ENCODE measurements at regions not wholly inside any gene's neighbourhood (a gene's known extent, or its start where the extent isn't known, plus 50 kb on each side); places are given as distances from the start of the nearest gene placed in this dataset.

DNA sequence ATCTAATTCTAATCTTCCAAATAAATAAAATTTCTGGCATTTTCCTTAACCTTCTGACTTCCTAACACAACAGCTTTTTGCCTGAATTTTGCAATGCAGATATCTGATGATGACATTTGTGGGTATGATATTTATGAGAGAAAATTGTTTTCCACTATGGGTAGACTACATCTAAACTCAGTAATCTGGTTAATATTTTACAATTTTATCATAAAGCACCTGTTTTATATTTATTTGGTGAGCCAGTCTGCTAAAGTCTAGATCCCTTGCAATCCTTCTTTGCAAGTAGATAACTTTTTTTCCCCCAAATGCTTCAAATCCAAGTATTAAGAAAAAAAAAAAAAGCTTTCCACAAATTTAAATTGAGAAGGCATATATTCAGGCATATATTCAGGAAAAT, 246.2 kb upstream of the DAB2 start:
- no peak overlapping the region for H3K4me3 ChIP-seq (ENCODE audit: low read depth, low read length)
- in situ Hi-C loops (cut with HindIII; ENCODE audit: low sequenced_read_pairs): no loop called here
- no peak for DNase-seq (ENCODE audit: low read depth)
- TF ChIP-seq, protein P1, sequence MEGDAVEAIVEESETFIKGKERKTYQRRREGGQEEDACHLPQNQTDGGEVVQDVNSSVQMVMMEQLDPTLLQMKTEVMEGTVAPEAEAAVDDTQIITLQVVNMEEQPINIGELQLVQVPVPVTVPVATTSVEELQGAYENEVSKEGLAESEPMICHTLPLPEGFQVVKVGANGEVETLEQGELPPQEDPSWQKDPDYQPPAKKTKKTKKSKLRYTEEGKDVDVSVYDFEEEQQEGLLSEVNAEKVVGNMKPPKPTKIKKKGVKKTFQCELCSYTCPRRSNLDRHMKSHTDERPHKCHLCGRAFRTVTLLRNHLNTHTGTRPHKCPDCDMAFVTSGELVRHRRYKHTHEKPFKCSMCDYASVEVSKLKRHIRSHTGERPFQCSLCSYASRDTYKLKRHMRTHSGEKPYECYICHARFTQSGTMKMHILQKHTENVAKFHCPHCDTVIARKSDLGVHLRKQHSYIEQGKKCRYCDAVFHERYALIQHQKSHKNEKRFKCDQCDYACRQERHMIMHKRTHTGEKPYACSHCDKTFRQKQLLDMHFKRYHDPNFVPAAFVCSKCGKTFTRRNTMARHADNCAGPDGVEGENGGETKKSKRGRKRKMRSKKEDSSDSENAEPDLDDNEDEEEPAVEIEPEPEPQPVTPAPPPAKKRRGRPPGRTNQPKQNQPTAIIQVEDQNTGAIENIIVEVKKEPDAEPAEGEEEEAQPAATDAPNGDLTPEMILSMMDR (IDR thresholded peaks at IDR 0.05; ENCODE audit: low read depth, low read length, missing control alignments): no peak

DNA sequence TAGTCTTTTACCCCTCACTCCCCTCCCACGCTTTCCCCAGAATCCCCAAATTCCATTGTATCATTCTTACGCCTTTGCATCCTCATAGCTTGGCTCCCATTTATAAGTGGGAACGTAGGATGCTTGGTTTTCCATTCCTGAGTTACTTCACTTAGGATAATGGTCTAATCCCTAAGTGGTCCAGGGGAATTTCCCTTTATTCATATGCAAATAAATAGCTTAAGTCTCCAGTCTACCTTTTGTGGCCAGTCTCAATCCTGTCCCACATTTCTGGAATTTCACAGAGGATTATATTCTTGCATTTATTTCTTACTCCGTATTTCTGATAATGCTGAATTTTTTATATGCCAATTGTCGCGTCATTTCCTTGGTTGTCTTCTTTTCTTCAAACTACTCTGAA, 245.6 kb upstream of the DAB2 start:
- no peak overlapping the region for H3K4me3 ChIP-seq (ENCODE audit: low read depth, low read length)
- TF ChIP-seq, protein P1 (IDR thresholded peaks at IDR 0.05; ENCODE audit: low read depth, low read length, missing control alignments): no peak
- in situ Hi-C loops (cut with HindIII; ENCODE audit: low sequenced_read_pairs): no loop called here
- DNase-seq (ENCODE audit: low read depth): no peak

DNA sequence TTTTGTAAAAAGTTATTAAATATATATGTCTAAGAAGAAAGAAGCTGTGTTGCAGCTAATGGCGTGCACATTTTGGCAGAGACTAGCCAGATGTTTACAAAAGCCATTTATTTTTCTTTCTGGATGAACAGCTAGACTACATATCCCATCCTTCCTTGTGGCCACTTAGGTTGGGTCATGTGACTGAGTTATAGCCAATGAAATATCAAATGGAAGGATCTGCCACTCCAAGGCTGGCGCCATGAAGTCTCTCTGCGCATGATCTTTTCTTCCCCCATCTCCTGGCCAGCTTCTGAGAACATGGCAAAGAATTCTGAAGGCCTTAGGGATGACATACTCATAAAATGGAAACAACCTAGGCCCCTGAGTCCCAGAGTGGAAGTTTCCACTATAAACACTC, 244.2 kb upstream of the DAB2 start:
- TF ChIP-seq, protein P1 (IDR thresholded peaks at IDR 0.05; ENCODE audit: low read depth, low read length, missing control alignments): no peak
- H3K4me3 ChIP-seq (ENCODE audit: low read depth, low read length): no peak overlapping the region
- no peak for DNase-seq (ENCODE audit: low read depth)
- in situ Hi-C loops (cut with HindIII; ENCODE audit: low sequenced_read_pairs): no loop called here

DNA sequence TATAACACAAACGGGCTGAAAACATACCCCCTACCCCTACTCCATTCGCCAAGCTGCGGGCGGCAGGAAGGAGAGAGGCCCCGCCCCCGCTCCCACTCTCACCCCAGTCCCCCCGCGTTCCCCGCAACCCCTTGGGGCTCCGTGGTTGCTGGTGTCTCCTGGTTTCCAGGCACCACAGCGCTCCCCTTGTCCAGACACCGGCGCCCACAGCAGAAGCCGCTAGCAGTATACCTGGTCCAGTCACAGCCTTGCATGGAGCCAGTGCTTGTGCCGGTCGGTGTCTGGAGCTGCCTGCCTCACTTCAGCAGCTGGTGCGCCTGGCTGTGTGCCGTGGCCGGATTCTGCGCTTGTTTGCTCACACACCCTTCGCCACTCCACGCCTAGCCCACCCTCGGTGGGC, 240.5 kb upstream of the DAB2 start:
- TF ChIP-seq, protein P1 (IDR thresholded peaks at IDR 0.05; ENCODE audit: low read depth, low read length, missing control alignments): no peak
- DNase-seq (ENCODE audit: low read depth): no peak
- no peak overlapping the region for H3K4me3 ChIP-seq (ENCODE audit: low read depth, low read length)
- in situ Hi-C loops (cut with HindIII; ENCODE audit: low sequenced_read_pairs): no loop called here

DNA sequence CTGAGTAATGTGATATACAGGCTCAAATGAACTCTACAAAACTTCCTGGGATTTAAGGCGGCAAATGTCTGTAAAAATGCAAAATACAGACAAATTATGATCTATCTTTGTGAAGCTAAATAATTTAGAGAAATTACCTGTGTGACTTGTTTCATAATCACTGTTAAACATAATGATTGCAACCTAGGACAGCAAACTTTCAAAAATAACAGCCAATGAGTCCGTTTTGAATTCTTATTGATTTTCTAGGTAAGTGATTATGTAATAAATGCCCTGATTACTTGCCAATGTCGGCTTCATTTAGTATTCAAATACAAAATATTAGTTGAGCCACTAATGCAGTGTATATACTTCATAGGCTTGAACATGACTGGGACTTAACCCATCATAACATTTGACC, 238.2 kb upstream of the DAB2 start:
- TF ChIP-seq, protein P1 (IDR thresholded peaks at IDR 0.05; ENCODE audit: low read depth, low read length, missing control alignments): no peak
- DNase-seq (ENCODE audit: low read depth): no peak
- no peak overlapping the region for H3K4me3 ChIP-seq (ENCODE audit: low read depth, low read length)
- in situ Hi-C loops (cut with HindIII; ENCODE audit: low sequenced_read_pairs): no loop called here

DNA sequence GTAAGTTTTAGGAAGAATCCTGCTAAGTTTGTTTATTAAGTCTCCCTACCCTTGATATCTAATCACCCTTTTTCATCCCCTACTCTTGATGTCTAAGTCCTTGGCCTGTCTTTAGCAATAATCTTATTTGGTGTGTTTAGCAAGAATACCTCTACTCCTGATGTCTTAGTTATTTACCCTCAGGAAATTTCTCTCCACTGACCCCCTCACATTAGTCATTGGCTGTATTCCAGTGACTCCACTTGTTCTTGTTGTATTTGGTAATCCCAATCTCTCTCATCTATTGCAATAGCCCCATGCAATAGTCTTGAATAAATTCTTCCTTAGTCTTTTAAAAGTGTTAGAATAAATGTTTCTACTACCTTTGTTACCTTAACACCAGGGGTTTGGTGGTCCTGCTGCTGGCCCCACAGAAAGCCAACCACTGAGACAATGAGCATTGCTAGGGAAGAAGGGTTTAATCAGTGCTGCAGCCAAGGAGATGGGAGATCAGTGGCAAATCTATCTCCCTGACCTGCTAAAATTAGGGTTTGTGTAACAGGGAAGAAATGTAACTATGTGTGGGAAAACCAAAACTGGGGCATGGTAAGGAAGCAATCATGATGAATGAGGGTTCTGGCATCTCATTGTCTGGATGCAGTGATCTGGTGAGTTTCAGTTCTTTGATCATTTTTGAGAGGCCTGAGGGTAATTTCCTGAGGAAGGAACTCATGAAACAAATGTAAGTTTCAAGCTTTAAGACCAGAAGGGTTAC, 236.4 kb upstream of the DAB2 start:
- H3K4me3 ChIP-seq (ENCODE audit: low read depth, low read length): no peak overlapping the region
- TF ChIP-seq, protein P1 (IDR thresholded peaks at IDR 0.05; ENCODE audit: low read depth, low read length, missing control alignments): no peak
- in situ Hi-C loops (cut with HindIII; ENCODE audit: low sequenced_read_pairs): no loop called here
- DNase-seq (ENCODE audit: low read depth): no peak

All from astrocyte of the cerebellum (primary cell).